H9 (cell line): ENCODE measurements at regions not wholly inside any gene's neighbourhood (a gene's known extent, or its start where the extent isn't known, plus 50 kb on each side); places are given as distances from the start of the nearest gene placed in this dataset.
A peak's percentile ranks its signal among the peaks of the same experiment; 100 is the strongest.

Source experiments
- DNase-seq: peaks from one replicate; pipeline ENCODE4 v3.0.0-alpha.2; 2017
- H2AFZ ChIP-seq: one replicate; pipeline ENCODE4 v1.6.1; 2013; ENCODE audit warnings: mild to moderate bottlenecking, low read length, control low read depth, moderate library complexity
- H2AK5ac ChIP-seq: 2 replicates; pipeline ENCODE4 v1.6.1; 2013; ENCODE audit warnings: low read length, control low read depth, mixed read lengths; ENCODE audit not compliant: insufficient read length
- H2BK120ac ChIP-seq: one replicate; pipeline ENCODE4 v1.6.1; 2013; ENCODE audit warnings: low read depth, mild to moderate bottlenecking, low read length, control low read depth, inconsistent platforms; ENCODE audit not compliant: poor library complexity, severe bottlenecking
- H2BK12ac ChIP-seq: 2 replicates; pipeline ENCODE4 v1.6.1; 2013; ENCODE audit warnings: low read length, control low read depth, mixed read lengths, low read depth; ENCODE audit not compliant: insufficient read length
- H2BK15ac ChIP-seq: 2 replicates; pipeline ENCODE4 v1.6.1; 2013; ENCODE audit warnings: low read depth, low read length, control low read depth
- H2BK20ac ChIP-seq: one replicate; pipeline ENCODE4 v1.6.1; 2013; ENCODE audit warnings: low read depth, mild to moderate bottlenecking, low read length, control low read depth, inconsistent platforms; ENCODE audit not compliant: poor library complexity, severe bottlenecking
- H2BK5ac ChIP-seq: 2 replicates; pipeline ENCODE4 v1.6.1; 2013; ENCODE audit warnings: low read length, control low read depth, mixed read lengths; ENCODE audit not compliant: insufficient read length
- H3K14ac ChIP-seq: 2 replicates; pipeline ENCODE4 v1.6.1; 2013; ENCODE audit warnings: low read length, control low read depth; ENCODE audit not compliant: insufficient read depth
- H3K18ac ChIP-seq: 2 replicates; pipeline ENCODE4 v1.6.1; 2013; ENCODE audit warnings: low read depth, mild to moderate bottlenecking, mixed read lengths, low read length, control low read depth; ENCODE audit not compliant: insufficient read length
- H3K23ac ChIP-seq: 2 replicates; pipeline ENCODE4 v1.6.1; 2013; ENCODE audit warnings: low read length, control low read depth, mixed read lengths, low read depth; ENCODE audit not compliant: insufficient read length
- H3K23me2 ChIP-seq: 2 replicates; pipeline ENCODE4 v1.6.1; 2013; ENCODE audit warnings: low read depth, mild to moderate bottlenecking, mixed read lengths, low read length, control low read depth; ENCODE audit not compliant: insufficient read length, poor library complexity, severe bottlenecking
- H3K27ac ChIP-seq: 2 replicates; pipeline ENCODE4 v1.5.1; 2013; ENCODE audit warnings: low read length, control low read depth, mixed read lengths, low read depth; ENCODE audit not compliant: insufficient read length
- H3K27me3 ChIP-seq: 2 replicates; pipeline ENCODE4 v1.6.1; 2013; ENCODE audit warnings: low read length, control low read depth, inconsistent platforms; ENCODE audit not compliant: insufficient read depth
- H3K4ac ChIP-seq: 2 replicates; pipeline ENCODE4 v1.6.1; 2013; ENCODE audit warnings: low read depth, mild to moderate bottlenecking, control low read depth, inconsistent platforms, low read length, moderate library complexity
- H3K4me1 ChIP-seq: 2 replicates; pipeline ENCODE4 v1.6.1; 2013; ENCODE audit warnings: low read length, control low read depth, inconsistent platforms; ENCODE audit not compliant: insufficient read depth
- H3K4me2 ChIP-seq: 2 replicates; pipeline ENCODE4 v1.6.1; 2013; ENCODE audit warnings: low read length, control low read depth, mixed read lengths; ENCODE audit not compliant: insufficient read length, insufficient read depth
- H3K56ac ChIP-seq: 2 replicates; pipeline ENCODE4 v1.6.1; 2013; ENCODE audit warnings: low read depth, mild to moderate bottlenecking, mixed read lengths, low read length, control low read depth; ENCODE audit not compliant: insufficient read length
- H3K79me1 ChIP-seq: 2 replicates; pipeline ENCODE4 v1.6.1; 2013; ENCODE audit warnings: low read depth, mild to moderate bottlenecking, moderate library complexity, low read length, control low read depth, inconsistent platforms; ENCODE audit not compliant: insufficient read depth, poor library complexity, severe bottlenecking
- H3K79me2 ChIP-seq: 2 replicates; pipeline ENCODE4 v1.6.1; 2013; ENCODE audit warnings: low read length, control low read depth, inconsistent platforms; ENCODE audit not compliant: insufficient read depth
- H3K9ac ChIP-seq: 2 replicates; pipeline ENCODE4 v1.6.1; 2013; ENCODE audit warnings: low read length, control low read depth, mixed read lengths; ENCODE audit not compliant: insufficient read length; ENCODE audit errors: extremely low read depth
- H3K9me3 ChIP-seq: one replicate; pipeline ENCODE4 v1.6.1; 2013; ENCODE audit warnings: low read depth, low read length, inconsistent platforms; ENCODE audit not compliant: control insufficient read depth
- H3T11ph ChIP-seq: one replicate; pipeline ENCODE4 v1.6.1; 2013; ENCODE audit warnings: mild to moderate bottlenecking, low read length, control low read depth, inconsistent platforms
- H4K20me1 ChIP-seq: one replicate; pipeline ENCODE4 v1.6.1; 2013; ENCODE audit not compliant: control insufficient read depth, insufficient read length, insufficient read depth
- H4K5ac ChIP-seq: 2 replicates; pipeline ENCODE4 v1.6.1; 2013; ENCODE audit warnings: low read depth, mild to moderate bottlenecking, mixed read lengths, low read length, control low read depth; ENCODE audit not compliant: insufficient read length
- H4K8ac ChIP-seq: replicated peaks from 2 replicates; pipeline ENCODE4 v1.6.1; 2013; ENCODE audit warnings: low read length, control low read depth, mixed read lengths, low read depth; ENCODE audit not compliant: insufficient read length
- H4K91ac ChIP-seq: 2 replicates; pipeline ENCODE4 v1.6.1; 2013; ENCODE audit warnings: low read depth, mild to moderate bottlenecking, moderate library complexity, mixed read lengths, low read length, control low read depth; ENCODE audit not compliant: insufficient read length
- H3K27ac Mint-ChIP-seq, 3 experiments: 2 replicates in 2 of 3; 3 replicates in 1 of 3; pipeline ENCODE4 v1.8.0; 2020 to 2021; ENCODE audit warnings: mixed read lengths in 3 of 3, mild to moderate bottlenecking in 1 of 3, moderate library complexity in 1 of 3
- H3K27me3 Mint-ChIP-seq: 2 replicates; pipeline ENCODE4 v1.8.0; 2021; ENCODE audit warnings: low read depth, mild to moderate bottlenecking, moderate library complexity, mixed read lengths
- H3K36me3 Mint-ChIP-seq, 3 experiments: 2 replicates in 2 of 3; 3 replicates in 1 of 3; pipeline ENCODE4 v1.8.0; 2020 to 2021; ENCODE audit warnings: low read depth in 3 of 3, mixed read lengths in 3 of 3; ENCODE audit not compliant: insufficient read depth in 1 of 3
- H3K4me1 Mint-ChIP-seq, 2 experiments: 2 replicates each; pipeline ENCODE4 v1.8.0; 2020; ENCODE audit warnings: mixed read lengths in 2 of 2
- H3K4me3 Mint-ChIP-seq, 2 experiments: 2 replicates in 1 of 2; 3 replicates in 1 of 2; pipeline ENCODE4 v1.8.0; 2020 to 2021; ENCODE audit warnings: mild to moderate bottlenecking in 2 of 2, mixed read lengths in 2 of 2, moderate library complexity in 1 of 2
- H3K9me3 Mint-ChIP-seq, 2 experiments: 2 replicates in 1 of 2; 3 replicates in 1 of 2; pipeline ENCODE4 v1.8.0; 2020; ENCODE audit warnings: mild to moderate bottlenecking in 2 of 2, mixed read lengths in 2 of 2, moderate library complexity in 1 of 2
- WGBS: extraction: QIAGEN DNeasy Blood & Tissue Kit; methylation state at CpG from one replicate; pipeline ENCODE4 v1.1.7; 2013; ENCODE audit warnings: missing lambda C conversion rate, low lambda C conversion rate, mixed read lengths; ENCODE audit not compliant: insufficient read length; ENCODE audit errors: extremely low coverage; 5-methylcytosine and 5-hydroxymethylcytosine counted together
- TF ChIP-seq, protein P1 (sequence below): fragments of 200-600 bp; sonication (generic); conservative IDR thresholded peaks from 3 replicates; pipeline ENCODE4 v1.8.0; 2021; ENCODE audit warnings: antibody characterized with exemption, mild to moderate bottlenecking

DNA sequence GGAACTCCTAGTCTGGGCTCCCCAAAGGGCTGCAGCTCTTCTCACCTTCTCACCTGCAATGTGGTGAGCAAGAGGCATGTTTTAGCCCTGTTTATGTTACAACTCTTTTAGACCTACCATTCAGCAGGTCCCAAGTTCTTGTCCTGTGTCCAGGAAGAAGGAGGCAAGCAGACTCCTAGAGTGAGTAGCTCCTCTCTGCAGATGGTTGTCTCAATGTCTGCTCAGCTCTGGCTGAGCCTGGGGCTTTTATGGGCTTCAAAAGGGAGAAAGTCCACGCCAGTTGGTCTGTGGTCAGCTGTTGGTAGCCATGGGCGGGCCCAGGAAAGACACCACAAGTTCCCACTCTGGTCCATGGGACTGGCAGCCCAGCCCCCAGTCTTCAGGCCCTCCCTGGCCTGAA lies 148.1 kb upstream of the HS6ST1 start:
- Histone ChIP-seq H4K91ac (no peak overlapping the region), H3T11ph (no peak overlapping the region), H3K79me1 (no peaks in the 10 kb centered on the region), H2BK12ac (no peak overlapping the region), H2BK120ac (no peak overlapping the region), H3K23ac (no peak overlapping the region), H3K4me2 (no peak overlapping the region), H3K23me2 (no peaks in the 10 kb centered on the region), H3K4me1 (no peaks in the 10 kb centered on the region), H4K8ac (no peak overlapping the region), H3K9ac (no peak overlapping the region), H3K14ac (no peak overlapping the region), H3K4ac (no peak overlapping the region), H3K9me3 (peaks cover 12% of the 10 kb centered on the region), H3K27ac (no peak overlapping the region), H4K20me1 (no peaks in the 10 kb centered on the region), H2BK15ac (no peak overlapping the region), H3K27me3 (no peaks in the 10 kb centered on the region), H2AFZ (no peak overlapping the region), H3K56ac (no peak overlapping the region), H2BK5ac (no peak overlapping the region), H2AK5ac (no peak overlapping the region), H3K79me2 (no peaks in the 10 kb centered on the region), H4K5ac (no peak overlapping the region), H3K18ac (no peak overlapping the region), H2BK20ac (no peak overlapping the region)
- H3K27ac Mint-ChIP-seq: no peak overlapping the region
- H3K9me3 Mint-ChIP-seq: peaks cover 24 to 30% of the 10 kb centered on the region in 2 experiments
- H3K4me3 Mint-ChIP-seq: no peak overlapping the region
- peaks cover 6% of the 10 kb centered on the region for H3K27me3 Mint-ChIP-seq
- peaks cover 22 to 25% (median 24%) of the 10 kb centered on the region in 3 experiments for H3K36me3 Mint-ChIP-seq
- no CpG with 5 or more reads among the region's 2 CpGs for WGBS
- H3K4me1 Mint-ChIP-seq: peaks cover 4% of the 10 kb centered on the region in 2 experiments; a peak in 2 of 4 replicates
- DNase-seq: peak; percentile 13
- TF ChIP-seq, protein P1, sequence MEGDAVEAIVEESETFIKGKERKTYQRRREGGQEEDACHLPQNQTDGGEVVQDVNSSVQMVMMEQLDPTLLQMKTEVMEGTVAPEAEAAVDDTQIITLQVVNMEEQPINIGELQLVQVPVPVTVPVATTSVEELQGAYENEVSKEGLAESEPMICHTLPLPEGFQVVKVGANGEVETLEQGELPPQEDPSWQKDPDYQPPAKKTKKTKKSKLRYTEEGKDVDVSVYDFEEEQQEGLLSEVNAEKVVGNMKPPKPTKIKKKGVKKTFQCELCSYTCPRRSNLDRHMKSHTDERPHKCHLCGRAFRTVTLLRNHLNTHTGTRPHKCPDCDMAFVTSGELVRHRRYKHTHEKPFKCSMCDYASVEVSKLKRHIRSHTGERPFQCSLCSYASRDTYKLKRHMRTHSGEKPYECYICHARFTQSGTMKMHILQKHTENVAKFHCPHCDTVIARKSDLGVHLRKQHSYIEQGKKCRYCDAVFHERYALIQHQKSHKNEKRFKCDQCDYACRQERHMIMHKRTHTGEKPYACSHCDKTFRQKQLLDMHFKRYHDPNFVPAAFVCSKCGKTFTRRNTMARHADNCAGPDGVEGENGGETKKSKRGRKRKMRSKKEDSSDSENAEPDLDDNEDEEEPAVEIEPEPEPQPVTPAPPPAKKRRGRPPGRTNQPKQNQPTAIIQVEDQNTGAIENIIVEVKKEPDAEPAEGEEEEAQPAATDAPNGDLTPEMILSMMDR: no peak
